ENCODE measurements at regions not wholly inside any gene's neighbourhood (a gene's known extent, or its start where the extent isn't known, plus 50 kb on each side); places are given as distances from the start of the nearest gene placed in this dataset.
"Not testable (repeated sequence)": the region's sequence is repeated elsewhere in the genome, so short reads cannot be mapped to it uniquely, and the experiment has no call there.

GRCh38 chr6:21282360-21282759, 311.2 kb upstream of the SOX4 start:
- not testable (repeated sequence) for H3K4me3 ChIP-seq (ENCODE audit: low read depth, low read length); H3K27me3 ChIP-seq (ENCODE audit: control insufficient read depth, insufficient read depth, low read length); H3K9ac ChIP-seq (ENCODE audit: low read length); H3K9me3 ChIP-seq (ENCODE audit: control insufficient read depth, insufficient read depth, low read depth, low read length); H3K27ac ChIP-seq (ENCODE audit: low read depth, low read length); H3K36me3 ChIP-seq (ENCODE audit: control insufficient read depth, insufficient read depth, low read length)
- H3K4me1 ChIP-seq (ENCODE audit: control insufficient read depth, insufficient read depth, low read length): peaks cover 24% of the 10 kb centered on the region

DNA sequence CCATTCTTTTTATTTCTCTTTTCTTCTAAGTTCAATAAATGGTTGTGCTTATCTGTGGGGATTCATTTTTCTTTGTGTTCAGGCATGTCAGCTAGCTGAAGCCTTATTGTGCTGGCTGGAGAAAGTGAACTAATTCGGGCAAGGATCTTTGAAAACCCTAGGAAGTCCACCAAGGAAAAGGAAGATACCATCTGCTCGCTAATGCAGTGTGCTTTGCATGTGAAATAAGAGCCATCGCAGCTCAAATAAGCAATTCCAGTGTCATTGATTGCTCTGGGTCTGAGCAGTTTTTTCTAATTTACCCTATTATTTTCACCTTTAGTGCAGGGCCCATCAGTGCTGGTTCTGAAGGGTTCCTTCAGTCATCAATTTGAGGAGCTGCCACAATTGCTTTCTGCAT, 309.4 kb upstream of the SOX4 start:
- no peaks in the 10 kb centered on the region for H3K36me3 ChIP-seq (ENCODE audit: control insufficient read depth, insufficient read depth, low read length)
- H3K9ac ChIP-seq (ENCODE audit: low read length): no peak overlapping the region
- H3K4me1 ChIP-seq (ENCODE audit: control insufficient read depth, insufficient read depth, low read length): peaks cover 10% of the 10 kb centered on the region
- no peak overlapping the region for H3K27ac ChIP-seq (ENCODE audit: low read depth, low read length)
- H3K4me3 ChIP-seq (ENCODE audit: low read depth, low read length): no peak overlapping the region
- H3K27me3 ChIP-seq (ENCODE audit: control insufficient read depth, insufficient read depth, low read length): no peaks in the 10 kb centered on the region
- peaks cover 7% of the 10 kb centered on the region; the same call in 1 of the 2 replicates for H3K9me3 ChIP-seq (ENCODE audit: control insufficient read depth, insufficient read depth, low read depth, low read length)

DNA sequence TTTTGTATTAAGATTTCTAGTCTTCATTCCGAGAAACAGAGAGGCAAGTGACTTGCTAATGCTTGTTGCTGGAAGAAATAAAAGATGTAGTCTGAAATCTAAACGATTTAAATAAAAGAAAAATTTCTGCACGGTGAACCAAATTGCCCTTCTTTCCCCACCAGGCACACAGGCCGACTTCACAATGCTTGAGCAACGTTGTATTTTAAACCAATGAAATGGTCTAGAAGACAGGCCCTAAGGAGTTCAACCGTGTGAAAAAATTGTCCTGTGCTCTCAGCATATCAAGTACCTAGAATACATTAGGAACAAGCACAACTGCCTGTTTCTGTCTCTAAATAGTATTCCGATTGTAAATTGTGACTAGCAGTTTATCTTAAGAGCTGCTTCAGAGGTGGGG, 308.8 kb upstream of the SOX4 start:
- H3K4me1 ChIP-seq (ENCODE audit: control insufficient read depth, insufficient read depth, low read length): peaks cover 10% of the 10 kb centered on the region
- no peak overlapping the region for H3K27ac ChIP-seq (ENCODE audit: low read depth, low read length)
- peaks cover 7% of the 10 kb centered on the region; the same call in 1 of the 2 replicates for H3K9me3 ChIP-seq (ENCODE audit: control insufficient read depth, insufficient read depth, low read depth, low read length)
- H3K36me3 ChIP-seq (ENCODE audit: control insufficient read depth, insufficient read depth, low read length): no peaks in the 10 kb centered on the region
- no peak overlapping the region for H3K9ac ChIP-seq (ENCODE audit: low read length)
- H3K27me3 ChIP-seq (ENCODE audit: control insufficient read depth, insufficient read depth, low read length): no peaks in the 10 kb centered on the region
- H3K4me3 ChIP-seq (ENCODE audit: low read depth, low read length): no peak overlapping the region

GRCh38 chr6:21294144-21294543, 299.4 kb upstream of the SOX4 start:
- H3K27me3 ChIP-seq (ENCODE audit: control insufficient read depth, insufficient read depth, low read length): no peaks in the 10 kb centered on the region
- H3K36me3 ChIP-seq (ENCODE audit: control insufficient read depth, insufficient read depth, low read length): no peaks in the 10 kb centered on the region
- H3K4me3 ChIP-seq (ENCODE audit: low read depth, low read length): no peak overlapping the region
- H3K9ac ChIP-seq (ENCODE audit: low read length): no peak overlapping the region
- H3K27ac ChIP-seq (ENCODE audit: low read depth, low read length): no peak overlapping the region
- no peaks in the 10 kb centered on the region for H3K9me3 ChIP-seq (ENCODE audit: control insufficient read depth, insufficient read depth, low read depth, low read length)
- H3K4me1 ChIP-seq (ENCODE audit: control insufficient read depth, insufficient read depth, low read length): no peaks in the 10 kb centered on the region

DNA sequence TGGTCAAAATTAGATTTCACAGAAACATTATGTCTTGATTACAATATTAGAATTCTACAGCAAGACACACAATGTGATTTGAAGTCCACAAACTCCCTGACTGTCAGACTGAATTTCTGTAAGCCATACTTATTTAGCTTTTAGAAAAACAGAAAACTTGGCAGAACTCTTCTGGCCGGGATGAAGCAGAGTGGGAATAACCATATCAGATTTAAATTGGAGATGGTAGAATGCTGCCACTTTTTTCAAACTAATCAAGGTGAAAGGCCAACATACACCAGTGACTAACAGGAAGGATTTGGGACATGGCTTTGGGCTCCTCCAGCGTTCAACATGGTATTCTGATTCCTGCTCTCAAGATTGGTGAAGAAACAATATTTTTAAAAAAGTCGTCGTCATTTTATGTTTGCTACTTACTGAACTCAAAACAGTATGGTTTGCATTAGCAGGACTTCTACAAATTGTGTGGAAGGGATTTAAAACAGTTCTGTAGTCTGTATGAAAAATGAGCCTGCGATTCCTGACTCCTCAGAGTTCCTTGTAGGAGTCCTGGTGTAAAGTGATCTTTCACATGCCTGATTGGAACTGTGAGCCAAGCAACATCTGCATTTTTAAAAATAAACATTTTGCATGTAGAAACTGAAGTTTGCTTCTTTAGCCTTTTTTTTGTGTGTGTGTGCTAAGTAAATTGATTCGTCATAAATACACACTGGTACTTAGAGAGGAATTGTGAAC, 297.9 kb upstream of the SOX4 start:
- H3K27ac ChIP-seq (ENCODE audit: low read depth, low read length): no peak overlapping the region
- no peak overlapping the region for H3K9ac ChIP-seq (ENCODE audit: low read length)
- H3K27me3 ChIP-seq (ENCODE audit: control insufficient read depth, insufficient read depth, low read length): no peaks in the 10 kb centered on the region
- H3K9me3 ChIP-seq (ENCODE audit: control insufficient read depth, insufficient read depth, low read depth, low read length): no peaks in the 10 kb centered on the region
- no peak overlapping the region for H3K4me3 ChIP-seq (ENCODE audit: low read depth, low read length)
- no peaks in the 10 kb centered on the region for H3K4me1 ChIP-seq (ENCODE audit: control insufficient read depth, insufficient read depth, low read length)
- H3K36me3 ChIP-seq (ENCODE audit: control insufficient read depth, insufficient read depth, low read length): no peaks in the 10 kb centered on the region

DNA sequence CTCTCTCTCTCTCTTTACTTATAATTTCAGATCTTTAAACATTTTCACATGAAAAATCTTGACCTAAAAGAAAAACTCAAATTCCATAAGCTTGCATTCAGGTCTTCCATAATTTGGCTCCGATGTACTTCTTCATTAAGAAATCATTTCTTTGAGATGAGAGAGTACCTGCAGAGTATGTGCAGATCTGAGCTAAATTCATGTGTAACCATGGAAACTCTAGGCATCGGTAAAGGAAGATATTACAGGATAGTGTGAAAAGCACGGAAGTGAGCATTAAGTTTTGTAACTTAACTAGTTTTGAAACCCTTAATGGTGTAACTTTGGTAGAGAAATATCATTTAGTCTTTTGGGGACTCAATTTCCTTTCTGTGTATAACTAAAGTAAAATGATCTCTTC, 295.9 kb upstream of the SOX4 start:
- H3K36me3 ChIP-seq (ENCODE audit: control insufficient read depth, insufficient read depth, low read length): no peaks in the 10 kb centered on the region
- no peak overlapping the region for H3K9ac ChIP-seq (ENCODE audit: low read length)
- H3K27ac ChIP-seq (ENCODE audit: low read depth, low read length): no peak overlapping the region
- no peaks in the 10 kb centered on the region for H3K27me3 ChIP-seq (ENCODE audit: control insufficient read depth, insufficient read depth, low read length)
- H3K9me3 ChIP-seq (ENCODE audit: control insufficient read depth, insufficient read depth, low read depth, low read length): no peaks in the 10 kb centered on the region
- H3K4me1 ChIP-seq (ENCODE audit: control insufficient read depth, insufficient read depth, low read length): no peaks in the 10 kb centered on the region
- H3K4me3 ChIP-seq (ENCODE audit: low read depth, low read length): no peak overlapping the region

DNA sequence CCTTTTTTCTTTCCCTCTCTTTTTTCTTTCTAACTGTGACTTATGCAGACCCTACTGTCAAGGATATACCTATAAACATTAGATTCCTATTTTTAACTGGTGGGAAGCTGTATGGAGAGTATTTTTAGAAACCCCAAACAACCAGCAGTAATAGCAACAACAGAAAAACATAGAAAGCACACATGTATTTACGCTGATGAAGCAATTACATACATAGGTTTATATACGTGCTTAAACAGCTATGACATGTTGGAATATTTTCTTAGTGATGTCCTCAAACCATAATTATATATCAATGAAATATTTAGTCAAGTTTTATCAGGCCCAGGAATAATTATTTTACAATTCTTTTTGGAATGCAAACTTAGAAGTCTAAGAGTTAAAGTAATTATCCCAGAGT, 294.3 kb upstream of the SOX4 start:
- H3K27me3 ChIP-seq (ENCODE audit: control insufficient read depth, insufficient read depth, low read length): no peaks in the 10 kb centered on the region
- H3K4me1 ChIP-seq (ENCODE audit: control insufficient read depth, insufficient read depth, low read length): no peaks in the 10 kb centered on the region
- H3K9me3 ChIP-seq (ENCODE audit: control insufficient read depth, insufficient read depth, low read depth, low read length): 0 out of 2 replicates have a peak, but pooled peaks cover 4% of the 10 kb centered on the region
- H3K4me3 ChIP-seq (ENCODE audit: low read depth, low read length): no peak overlapping the region
- H3K27ac ChIP-seq (ENCODE audit: low read depth, low read length): no peak overlapping the region
- no peak overlapping the region for H3K9ac ChIP-seq (ENCODE audit: low read length)
- no peaks in the 10 kb centered on the region for H3K36me3 ChIP-seq (ENCODE audit: control insufficient read depth, insufficient read depth, low read length)

- H3K9me3 ChIP-seq (ENCODE audit: control insufficient read depth, insufficient read depth, low read depth, low read length): 0 out of 2 replicates have a peak, but pooled peaks cover 4% of the 10 kb centered on the region
- no peaks in the 10 kb centered on the region for H3K27me3 ChIP-seq (ENCODE audit: control insufficient read depth, insufficient read depth, low read length)
- H3K4me3 ChIP-seq (ENCODE audit: low read depth, low read length): no peak overlapping the region
- H3K27ac ChIP-seq (ENCODE audit: low read depth, low read length): no peak overlapping the region
- no peaks in the 10 kb centered on the region for H3K36me3 ChIP-seq (ENCODE audit: control insufficient read depth, insufficient read depth, low read length)
- H3K4me1 ChIP-seq (ENCODE audit: control insufficient read depth, insufficient read depth, low read length): no peaks in the 10 kb centered on the region
- H3K9ac ChIP-seq (ENCODE audit: low read length): no peak overlapping the region
Observed at GRCh38 chr6:21300439-21300838, 293.1 kb upstream of the SOX4 start.

GRCh38 chr6:21305893-21306332, 287.6 kb upstream of the SOX4 start:
- Histone ChIP-seq H3K36me3 (ENCODE audit: control insufficient read depth, insufficient read depth, low read length) (no peaks in the 10 kb centered on the region), H3K9me3 (ENCODE audit: control insufficient read depth, insufficient read depth, low read depth, low read length) (0 out of 2 replicates have a peak, but pooled peaks cover 4% of the 10 kb centered on the region), H3K27me3 (ENCODE audit: control insufficient read depth, insufficient read depth, low read length) (no peaks in the 10 kb centered on the region), H3K4me1 (ENCODE audit: control insufficient read depth, insufficient read depth, low read length) (no peaks in the 10 kb centered on the region), H3K27ac (ENCODE audit: low read depth, low read length) (no peak overlapping the region), H3K9ac (ENCODE audit: low read length) (no peak overlapping the region), H3K4me3 (ENCODE audit: low read depth, low read length) (no peak overlapping the region)

DNA sequence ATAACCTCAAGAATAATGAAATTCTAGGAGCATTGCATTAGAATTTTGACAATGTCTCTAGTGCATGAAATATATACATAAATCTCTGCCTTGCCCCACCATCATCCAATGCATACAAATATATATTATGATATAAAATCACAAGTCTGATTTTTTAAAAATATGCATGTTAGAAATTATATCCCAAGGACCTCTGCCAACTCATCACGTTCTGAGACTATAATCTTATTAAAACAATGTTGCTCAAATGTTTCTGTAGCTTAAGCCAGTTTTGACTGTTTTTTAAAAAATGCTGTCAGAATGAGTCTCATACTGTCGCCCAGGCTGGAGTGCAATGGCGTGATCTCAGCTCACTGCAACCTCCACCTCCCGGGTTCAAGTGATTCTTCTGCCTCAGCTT, 287.0 kb upstream of the SOX4 start:
- Histone ChIP-seq H3K9me3 (ENCODE audit: control insufficient read depth, insufficient read depth, low read depth, low read length) (0 out of 2 replicates have a peak, but pooled peaks cover 4% of the 10 kb centered on the region), H3K4me1 (ENCODE audit: control insufficient read depth, insufficient read depth, low read length) (no peaks in the 10 kb centered on the region), H3K9ac (ENCODE audit: low read length) (no peak overlapping the region), H3K4me3 (ENCODE audit: low read depth, low read length) (no peak overlapping the region), H3K27ac (ENCODE audit: low read depth, low read length) (no peak overlapping the region), H3K27me3 (ENCODE audit: control insufficient read depth, insufficient read depth, low read length) (no peaks in the 10 kb centered on the region), H3K36me3 (ENCODE audit: control insufficient read depth, insufficient read depth, low read length) (no peaks in the 10 kb centered on the region)

DNA sequence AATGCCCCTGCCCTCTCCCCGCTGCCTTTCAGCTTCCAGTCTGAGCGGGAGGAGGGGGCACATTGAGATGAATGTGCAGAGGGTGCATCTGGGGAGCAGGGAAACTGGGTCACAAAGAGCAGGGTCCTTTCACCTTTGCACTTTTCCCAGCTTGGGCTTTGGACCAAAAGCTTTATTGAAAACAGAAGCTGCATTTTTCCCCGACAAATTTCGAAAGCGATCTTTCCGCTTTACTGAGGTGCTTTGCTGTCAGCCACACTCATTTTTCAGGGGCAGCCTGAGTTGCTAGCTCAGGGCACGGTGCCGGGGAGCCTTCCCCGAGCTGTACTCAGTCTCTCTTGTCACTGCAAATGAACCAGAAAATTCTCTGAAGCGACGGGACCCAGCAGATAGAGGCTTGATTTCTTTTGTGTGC, 283.7 kb upstream of the SOX4 start:
- Histone ChIP-seq H3K9me3 (ENCODE audit: control insufficient read depth, insufficient read depth, low read depth, low read length) (no peaks in the 10 kb centered on the region), H3K27ac (ENCODE audit: low read depth, low read length) (no peak overlapping the region), H3K36me3 (ENCODE audit: control insufficient read depth, insufficient read depth, low read length) (no peaks in the 10 kb centered on the region), H3K4me1 (ENCODE audit: control insufficient read depth, insufficient read depth, low read length) (peaks cover 7% of the 10 kb centered on the region; the same call in 1 of the 2 replicates), H3K27me3 (ENCODE audit: control insufficient read depth, insufficient read depth, low read length) (no peaks in the 10 kb centered on the region), H3K4me3 (ENCODE audit: low read depth, low read length) (no peak overlapping the region), H3K9ac (ENCODE audit: low read length) (no peak overlapping the region)

All from HUES6 (cell line).